PFSK-1 (cell line): ENCODE measurements at regions not wholly inside any gene's neighbourhood (a gene's known extent, or its start where the extent isn't known, plus 50 kb on each side); places are given as distances from the start of the nearest gene placed in this dataset.

Source experiments
- FOXP2 ChIP-seq: optimal IDR thresholded peaks from 2 replicates; pipeline ENCODE3; 2011; ENCODE audit warnings: borderline replicate concordance, control low read depth, inconsistent platforms; ENCODE audit not compliant: insufficient read depth; ENCODE audit errors: extremely low read length, extremely low read depth
- POLR2AphosphoS5 ChIP-seq: IDR thresholded peaks from 2 replicates; pipeline ENCODE4 v1.6.1; 2012; ENCODE audit warnings: low read depth, mild to moderate bottlenecking, control low read depth, low read length, moderate library complexity
- SIN3A ChIP-seq: IDR thresholded peaks from 2 replicates; pipeline ENCODE4 v1.6.1; 2012; ENCODE audit warnings: mild to moderate bottlenecking, low read length, moderate library complexity, borderline replicate concordance; ENCODE audit not compliant: insufficient read depth
- TAF1 ChIP-seq: IDR thresholded peaks from 2 replicates; pipeline ENCODE4 v1.6.1; 2012; ENCODE audit warnings: low read length, control low read depth, borderline replicate concordance; ENCODE audit not compliant: insufficient read depth
- TF ChIP-seq, protein P1 (sequence below), 2 experiments: IDR thresholded peaks; 2 replicates each; pipeline versions ENCODE4 v1.6.1 to v1.8.0; 2011 to 2012; ENCODE audit warnings: low read depth in 2 of 2, low read length in 2 of 2, control low read depth in 1 of 2, inconsistent platforms in 1 of 2, mild to moderate bottlenecking in 1 of 2, moderate library complexity in 1 of 2; ENCODE audit not compliant: insufficient read depth in 1 of 2

DNA sequence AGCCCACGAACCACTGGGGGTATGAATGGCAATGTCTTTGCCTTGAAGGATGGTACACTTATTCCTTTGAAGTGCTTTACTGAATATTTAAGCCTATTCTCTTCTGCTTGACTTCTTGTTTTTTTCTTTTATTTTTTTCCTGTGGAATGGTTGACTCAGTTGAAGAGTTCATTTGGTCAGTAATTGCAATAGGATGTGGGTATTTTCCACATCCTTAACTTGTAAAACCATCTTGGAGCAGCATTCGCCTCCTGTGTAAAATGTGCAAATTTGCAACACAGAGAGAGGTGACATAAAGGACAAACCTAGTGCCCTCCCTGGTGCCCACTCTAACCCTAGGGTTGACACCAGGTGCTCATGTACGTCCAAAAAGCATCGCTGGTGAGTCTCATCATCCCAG, 347.0 kb downstream of the GATA3 start:
- TF ChIP-seq SIN3A (no peak), TAF1 (no peak), FOXP2 (no peak), POLR2AphosphoS5 (no peak)
- TF ChIP-seq, protein P1, sequence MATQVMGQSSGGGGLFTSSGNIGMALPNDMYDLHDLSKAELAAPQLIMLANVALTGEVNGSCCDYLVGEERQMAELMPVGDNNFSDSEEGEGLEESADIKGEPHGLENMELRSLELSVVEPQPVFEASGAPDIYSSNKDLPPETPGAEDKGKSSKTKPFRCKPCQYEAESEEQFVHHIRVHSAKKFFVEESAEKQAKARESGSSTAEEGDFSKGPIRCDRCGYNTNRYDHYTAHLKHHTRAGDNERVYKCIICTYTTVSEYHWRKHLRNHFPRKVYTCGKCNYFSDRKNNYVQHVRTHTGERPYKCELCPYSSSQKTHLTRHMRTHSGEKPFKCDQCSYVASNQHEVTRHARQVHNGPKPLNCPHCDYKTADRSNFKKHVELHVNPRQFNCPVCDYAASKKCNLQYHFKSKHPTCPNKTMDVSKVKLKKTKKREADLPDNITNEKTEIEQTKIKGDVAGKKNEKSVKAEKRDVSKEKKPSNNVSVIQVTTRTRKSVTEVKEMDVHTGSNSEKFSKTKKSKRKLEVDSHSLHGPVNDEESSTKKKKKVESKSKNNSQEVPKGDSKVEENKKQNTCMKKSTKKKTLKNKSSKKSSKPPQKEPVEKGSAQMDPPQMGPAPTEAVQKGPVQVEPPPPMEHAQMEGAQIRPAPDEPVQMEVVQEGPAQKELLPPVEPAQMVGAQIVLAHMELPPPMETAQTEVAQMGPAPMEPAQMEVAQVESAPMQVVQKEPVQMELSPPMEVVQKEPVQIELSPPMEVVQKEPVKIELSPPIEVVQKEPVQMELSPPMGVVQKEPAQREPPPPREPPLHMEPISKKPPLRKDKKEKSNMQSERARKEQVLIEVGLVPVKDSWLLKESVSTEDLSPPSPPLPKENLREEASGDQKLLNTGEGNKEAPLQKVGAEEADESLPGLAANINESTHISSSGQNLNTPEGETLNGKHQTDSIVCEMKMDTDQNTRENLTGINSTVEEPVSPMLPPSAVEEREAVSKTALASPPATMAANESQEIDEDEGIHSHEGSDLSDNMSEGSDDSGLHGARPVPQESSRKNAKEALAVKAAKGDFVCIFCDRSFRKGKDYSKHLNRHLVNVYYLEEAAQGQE (IDR thresholded peaks at IDR 0.05; ENCODE audit: insufficient read depth in 1 of 2, low read depth in 2 of 2, low read length in 2 of 2): no peak

DNA sequence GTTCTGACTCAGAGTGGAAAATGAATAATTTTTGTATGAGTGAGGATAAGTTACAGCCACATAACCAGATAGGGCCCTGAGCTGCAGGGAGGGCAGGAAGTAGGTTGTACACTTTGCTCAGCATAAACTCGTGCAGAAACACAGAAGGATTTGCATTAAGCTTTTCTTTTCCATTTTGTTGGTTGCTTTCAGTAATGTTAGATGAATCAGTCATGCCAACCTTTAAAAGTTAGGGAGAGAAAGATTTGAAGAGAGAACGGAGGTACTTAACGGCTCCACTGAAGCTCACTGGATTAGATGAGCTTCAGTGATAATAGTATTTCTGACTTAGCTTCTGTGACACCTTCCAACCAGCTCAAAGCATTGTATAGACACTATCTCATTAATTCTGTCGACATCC, 348.1 kb downstream of the GATA3 start:
- TF ChIP-seq TAF1: no peak
- TF ChIP-seq, protein P1 (IDR thresholded peaks at IDR 0.05; ENCODE audit: insufficient read depth in 1 of 2, low read depth in 2 of 2, low read length in 2 of 2): no peak
- TF ChIP-seq SIN3A: no peak
- TF ChIP-seq FOXP2: no peak
- TF ChIP-seq POLR2AphosphoS5: no peak

DNA sequence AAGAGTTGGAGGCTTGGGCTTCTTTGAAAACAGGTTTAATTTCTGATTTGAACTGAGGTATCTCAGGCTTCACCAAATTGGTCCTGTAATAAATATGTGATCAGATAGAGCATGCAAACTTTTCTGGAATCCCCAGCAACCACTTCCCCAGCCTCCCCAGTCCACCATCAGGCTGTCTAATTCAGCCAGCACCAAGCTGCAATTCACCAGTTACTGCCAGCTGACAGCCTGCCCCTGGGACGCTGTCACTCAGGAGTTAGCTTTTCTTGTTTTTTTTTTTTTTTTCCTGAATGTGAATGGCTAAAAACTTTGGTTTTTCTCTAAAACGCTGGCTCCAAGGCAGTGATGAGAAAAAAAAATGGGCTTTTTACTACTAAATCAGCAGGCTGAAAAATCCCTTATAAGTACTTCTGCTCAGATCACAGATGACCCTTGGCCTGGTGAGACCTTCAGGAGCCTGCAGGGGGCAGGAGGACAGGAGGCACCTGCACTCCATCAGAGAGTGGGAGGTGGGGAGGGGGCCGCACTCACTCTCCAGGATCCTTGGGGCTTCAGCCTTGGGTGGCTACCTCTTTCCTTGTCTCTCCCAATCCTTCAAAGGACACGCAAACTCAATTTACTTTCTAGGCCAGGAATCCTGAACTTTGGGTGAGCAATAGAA, 349.4 kb downstream of the GATA3 start:
- TF ChIP-seq, protein P1 (IDR thresholded peaks at IDR 0.05; ENCODE audit: insufficient read depth in 1 of 2, low read depth in 2 of 2, low read length in 2 of 2): no peak
- no peak for TF ChIP-seq SIN3A
- no peak for TF ChIP-seq FOXP2
- TF ChIP-seq TAF1: no peak
- no peak for TF ChIP-seq POLR2AphosphoS5

DNA sequence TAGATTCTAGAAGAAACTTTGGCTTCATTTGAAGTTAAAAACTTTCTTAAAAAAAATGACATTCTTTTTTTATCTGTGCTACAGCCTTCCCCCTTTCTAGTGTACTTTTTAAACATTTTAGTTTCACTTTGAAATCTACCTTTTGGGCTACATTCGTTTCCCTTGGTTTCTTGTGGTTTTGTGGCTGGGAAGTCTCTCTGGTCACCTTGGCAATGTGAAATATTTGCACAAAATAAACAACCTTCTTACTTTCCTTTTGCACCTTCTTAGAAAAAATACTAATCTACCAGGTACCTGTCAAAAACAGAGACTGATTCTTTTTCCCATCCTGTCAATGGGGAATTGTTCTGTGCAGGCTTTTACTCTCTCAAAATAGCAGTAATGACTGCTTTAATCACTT, 350.2 kb downstream of the GATA3 start:
- no peak for TF ChIP-seq SIN3A

DNA sequence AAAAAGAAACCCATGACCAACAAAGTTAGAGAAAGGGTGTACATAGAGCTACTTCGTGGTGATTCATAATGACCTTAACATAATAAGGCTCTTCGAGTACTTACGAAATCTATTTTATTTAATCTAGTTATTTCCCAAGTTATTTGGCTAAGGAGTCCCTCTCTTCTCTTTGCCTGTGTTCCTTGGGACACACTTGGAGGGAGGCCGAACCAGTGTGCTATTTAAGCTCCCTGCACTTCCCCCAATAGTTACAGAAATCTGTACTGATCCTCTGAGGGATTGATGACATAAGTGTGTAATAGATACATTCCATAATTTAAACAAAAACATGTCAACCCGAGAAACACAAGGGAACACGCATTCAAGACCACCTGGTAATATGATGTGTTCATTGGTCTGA, 351.1 kb downstream of the GATA3 start:
- TF ChIP-seq, protein P1 (IDR thresholded peaks at IDR 0.05; ENCODE audit: insufficient read depth in 1 of 2, low read depth in 2 of 2, low read length in 2 of 2): no peak
- TF ChIP-seq TAF1: no peak
- no peak for TF ChIP-seq SIN3A
- TF ChIP-seq POLR2AphosphoS5: no peak
- no peak for TF ChIP-seq FOXP2
